Uterus (tissue), 2 donors: ENCODE measurements at regions not wholly inside any gene's neighbourhood (a gene's known extent, or its start where the extent isn't known, plus 50 kb on each side); places are given as distances from the start of the nearest gene placed in this dataset.

ENCODE experiments used
- POLR2A ChIP-seq, 2 donors: fragments of 450-650 bp; IDR thresholded peaks; one replicate each; pipeline ENCODE4 v1.6.1; 2016; ENCODE audit warnings: antibody characterized with exemption in 2 of 2, mild to moderate bottlenecking in 1 of 2, moderate library complexity in 1 of 2
- TF ChIP-seq, protein P1 (sequence below), 4 experiments: fragments of 200-600 bp in 2 of 4; fragments of 450-650 bp in 2 of 4; sonication (generic) in 2 of 4; IDR thresholded peaks; one replicate each; pipeline ENCODE4 v1.5.1; 2016 to 2019; ENCODE audit warnings: antibody characterized with exemption in 4 of 4, mild to moderate bottlenecking in 2 of 4, moderate library complexity in 1 of 4

DNA sequence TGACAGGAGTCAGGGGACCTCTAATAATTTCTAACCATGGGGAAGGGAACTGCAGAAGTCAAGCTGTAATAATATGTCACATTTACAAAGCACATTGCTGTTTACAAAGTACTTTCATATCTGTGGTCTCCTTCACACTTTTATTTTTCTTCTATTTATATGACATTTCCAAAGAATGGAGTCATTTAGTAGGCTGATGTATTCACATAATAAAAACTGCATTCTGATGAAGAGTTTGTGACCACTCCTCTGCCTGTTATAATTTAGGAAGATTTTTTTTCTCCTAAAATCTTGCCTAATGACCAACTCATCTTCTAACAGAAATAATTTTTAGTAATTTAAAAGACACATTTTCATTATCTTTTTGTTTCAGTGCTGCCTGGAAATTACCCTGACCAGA is 272.2 kb upstream of the VEPH1 start:
- TF ChIP-seq, protein P1, sequence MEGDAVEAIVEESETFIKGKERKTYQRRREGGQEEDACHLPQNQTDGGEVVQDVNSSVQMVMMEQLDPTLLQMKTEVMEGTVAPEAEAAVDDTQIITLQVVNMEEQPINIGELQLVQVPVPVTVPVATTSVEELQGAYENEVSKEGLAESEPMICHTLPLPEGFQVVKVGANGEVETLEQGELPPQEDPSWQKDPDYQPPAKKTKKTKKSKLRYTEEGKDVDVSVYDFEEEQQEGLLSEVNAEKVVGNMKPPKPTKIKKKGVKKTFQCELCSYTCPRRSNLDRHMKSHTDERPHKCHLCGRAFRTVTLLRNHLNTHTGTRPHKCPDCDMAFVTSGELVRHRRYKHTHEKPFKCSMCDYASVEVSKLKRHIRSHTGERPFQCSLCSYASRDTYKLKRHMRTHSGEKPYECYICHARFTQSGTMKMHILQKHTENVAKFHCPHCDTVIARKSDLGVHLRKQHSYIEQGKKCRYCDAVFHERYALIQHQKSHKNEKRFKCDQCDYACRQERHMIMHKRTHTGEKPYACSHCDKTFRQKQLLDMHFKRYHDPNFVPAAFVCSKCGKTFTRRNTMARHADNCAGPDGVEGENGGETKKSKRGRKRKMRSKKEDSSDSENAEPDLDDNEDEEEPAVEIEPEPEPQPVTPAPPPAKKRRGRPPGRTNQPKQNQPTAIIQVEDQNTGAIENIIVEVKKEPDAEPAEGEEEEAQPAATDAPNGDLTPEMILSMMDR (IDR thresholded peaks at IDR 0.05) = no peak
- no peak for TF ChIP-seq POLR2A (IDR thresholded peaks at IDR 0.05)
